Ovary (tissue), 3 donors: ENCODE measurements at regions not wholly inside any gene's neighbourhood (a gene's known extent, or its start where the extent isn't known, plus 50 kb on each side); places are given as distances from the start of the nearest gene placed in this dataset.

Experiments used
- EP300 ChIP-seq: sonication (generic); formaldehyde crosslinking; IDR thresholded peaks from one replicate; pipeline ENCODE4 v1.6.1; 2017; ENCODE audit warnings: antibody characterized with exemption
- POLR2A ChIP-seq: fragments of 450-650 bp; IDR thresholded peaks from one replicate; pipeline ENCODE4 v1.6.1; 2017; ENCODE audit warnings: antibody characterized with exemption, mild to moderate bottlenecking, moderate library complexity
- TF ChIP-seq, protein P1 (sequence below), 3 donors: fragments of 450-650 bp in 2 of 3; fragments of 200-600 bp in 1 of 3; IDR thresholded peaks; one replicate each; pipeline versions ENCODE4 v1.5.1 to v1.8.0; 2016 to 2022; ENCODE audit warnings: antibody characterized with exemption in 3 of 3, mild to moderate bottlenecking in 1 of 3
- donor health status: DM: no; HTN: no; CAD: no.

DNA sequence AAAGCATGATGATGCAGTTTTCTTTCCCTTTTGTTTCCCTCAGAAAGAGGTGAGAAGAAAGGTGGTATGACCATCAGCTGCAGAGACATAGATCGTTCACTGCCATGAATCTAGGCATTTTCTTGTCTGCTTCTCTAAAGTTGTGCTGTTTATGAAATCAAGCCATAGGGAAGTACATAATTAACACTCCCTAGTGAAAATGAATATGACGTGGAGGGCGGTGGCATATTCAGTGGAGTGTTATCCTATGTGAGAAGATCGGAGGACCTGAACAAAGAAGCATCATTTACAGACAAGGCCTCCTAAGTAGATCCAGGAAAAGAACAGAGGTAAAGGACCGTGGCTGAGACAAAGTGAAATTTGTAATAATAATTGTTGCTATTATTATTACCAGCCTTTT, 509.0 kb upstream of the SLC39A10 start:
- TF ChIP-seq POLR2A: no peak
- TF ChIP-seq, protein P1, sequence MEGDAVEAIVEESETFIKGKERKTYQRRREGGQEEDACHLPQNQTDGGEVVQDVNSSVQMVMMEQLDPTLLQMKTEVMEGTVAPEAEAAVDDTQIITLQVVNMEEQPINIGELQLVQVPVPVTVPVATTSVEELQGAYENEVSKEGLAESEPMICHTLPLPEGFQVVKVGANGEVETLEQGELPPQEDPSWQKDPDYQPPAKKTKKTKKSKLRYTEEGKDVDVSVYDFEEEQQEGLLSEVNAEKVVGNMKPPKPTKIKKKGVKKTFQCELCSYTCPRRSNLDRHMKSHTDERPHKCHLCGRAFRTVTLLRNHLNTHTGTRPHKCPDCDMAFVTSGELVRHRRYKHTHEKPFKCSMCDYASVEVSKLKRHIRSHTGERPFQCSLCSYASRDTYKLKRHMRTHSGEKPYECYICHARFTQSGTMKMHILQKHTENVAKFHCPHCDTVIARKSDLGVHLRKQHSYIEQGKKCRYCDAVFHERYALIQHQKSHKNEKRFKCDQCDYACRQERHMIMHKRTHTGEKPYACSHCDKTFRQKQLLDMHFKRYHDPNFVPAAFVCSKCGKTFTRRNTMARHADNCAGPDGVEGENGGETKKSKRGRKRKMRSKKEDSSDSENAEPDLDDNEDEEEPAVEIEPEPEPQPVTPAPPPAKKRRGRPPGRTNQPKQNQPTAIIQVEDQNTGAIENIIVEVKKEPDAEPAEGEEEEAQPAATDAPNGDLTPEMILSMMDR (IDR thresholded peaks at IDR 0.05): no peak
- TF ChIP-seq EP300: no peak
